ENCODE measurements at regions not wholly inside any gene's neighbourhood (a gene's known extent, or its start where the extent isn't known, plus 50 kb on each side); places are given as distances from the start of the nearest gene placed in this dataset.

GRCh38 chr1:69485616-69486015 is 82.1 kb upstream of the LRRC7 start:
- H3K36me3 ChIP-seq (ENCODE audit: insufficient read depth, low read length), result no peaks in the 10 kb centered on the region
- H2AFZ ChIP-seq (ENCODE audit: low read depth, low read length), result no peak overlapping the region
- H3K9me3 ChIP-seq (ENCODE audit: low read length), result no peaks in the 10 kb centered on the region
- H3K4me3 ChIP-seq (ENCODE audit: low read length), result no peak overlapping the region
- no peaks in the 10 kb centered on the region for H3K27me3 ChIP-seq (ENCODE audit: insufficient read depth, low read length)
- no peaks in the 10 kb centered on the region for H3K4me1 ChIP-seq (ENCODE audit: insufficient read depth, low read length)

- Histone ChIP-seq H2AFZ (ENCODE audit: low read depth, low read length) (no peak overlapping the region), H3K27me3 (ENCODE audit: insufficient read depth, low read length) (no peaks in the 10 kb centered on the region), H3K9me3 (ENCODE audit: low read length) (no peaks in the 10 kb centered on the region), H3K4me1 (ENCODE audit: insufficient read depth, low read length) (no peaks in the 10 kb centered on the region), H3K4me3 (ENCODE audit: low read length) (no peak overlapping the region), H3K36me3 (ENCODE audit: insufficient read depth, low read length) (no peaks in the 10 kb centered on the region)
Observed at GRCh38 chr1:69491416-69491815, 76.3 kb upstream of the LRRC7 start.

GRCh38 chr1:69492286-69492685 is 75.4 kb upstream of the LRRC7 start:
- no peak overlapping the region for H3K4me3 ChIP-seq (ENCODE audit: low read length)
- H2AFZ ChIP-seq (ENCODE audit: low read depth, low read length), result no peak overlapping the region
- no peaks in the 10 kb centered on the region for H3K27me3 ChIP-seq (ENCODE audit: insufficient read depth, low read length)
- no peaks in the 10 kb centered on the region for H3K4me1 ChIP-seq (ENCODE audit: insufficient read depth, low read length)
- no peaks in the 10 kb centered on the region for H3K9me3 ChIP-seq (ENCODE audit: low read length)
- no peaks in the 10 kb centered on the region for H3K36me3 ChIP-seq (ENCODE audit: insufficient read depth, low read length)

- no peaks in the 10 kb centered on the region for H3K36me3 ChIP-seq (ENCODE audit: insufficient read depth, low read length)
- no peak overlapping the region for H3K4me3 ChIP-seq (ENCODE audit: low read length)
- H3K9me3 ChIP-seq (ENCODE audit: low read length), result no peaks in the 10 kb centered on the region
- H3K27me3 ChIP-seq (ENCODE audit: insufficient read depth, low read length), result no peaks in the 10 kb centered on the region
- no peak overlapping the region for H2AFZ ChIP-seq (ENCODE audit: low read depth, low read length)
- H3K4me1 ChIP-seq (ENCODE audit: insufficient read depth, low read length), result no peaks in the 10 kb centered on the region
Observed at GRCh38 chr1:69494221-69494620, 73.5 kb upstream of the LRRC7 start.

- no peaks in the 10 kb centered on the region for H3K27me3 ChIP-seq (ENCODE audit: insufficient read depth, low read length)
- no peak overlapping the region for H2AFZ ChIP-seq (ENCODE audit: low read depth, low read length)
- no peaks in the 10 kb centered on the region for H3K9me3 ChIP-seq (ENCODE audit: low read length)
- H3K4me1 ChIP-seq (ENCODE audit: insufficient read depth, low read length), result no peaks in the 10 kb centered on the region
- no peak overlapping the region for H3K4me3 ChIP-seq (ENCODE audit: low read length)
- H3K36me3 ChIP-seq (ENCODE audit: insufficient read depth, low read length), result no peaks in the 10 kb centered on the region
Observed at GRCh38 chr1:69497441-69498221, 70.1 kb upstream of the LRRC7 start.

GRCh38 chr1:69498711-69499110 is 69.0 kb upstream of the LRRC7 start:
- Histone ChIP-seq H3K27me3 (ENCODE audit: insufficient read depth, low read length) (no peaks in the 10 kb centered on the region), H3K4me1 (ENCODE audit: insufficient read depth, low read length) (no peaks in the 10 kb centered on the region), H3K36me3 (ENCODE audit: insufficient read depth, low read length) (no peaks in the 10 kb centered on the region), H3K4me3 (ENCODE audit: low read length) (no peak overlapping the region), H3K9me3 (ENCODE audit: low read length) (no peaks in the 10 kb centered on the region), H2AFZ (ENCODE audit: low read depth, low read length) (no peak overlapping the region)

GRCh38 chr1:69499203-69499803 is 68.4 kb upstream of the LRRC7 start:
- Histone ChIP-seq H3K4me3 (ENCODE audit: low read length) (no peak overlapping the region), H3K9me3 (ENCODE audit: low read length) (no peaks in the 10 kb centered on the region), H2AFZ (ENCODE audit: low read depth, low read length) (no peak overlapping the region), H3K36me3 (ENCODE audit: insufficient read depth, low read length) (no peaks in the 10 kb centered on the region), H3K4me1 (ENCODE audit: insufficient read depth, low read length) (no peaks in the 10 kb centered on the region), H3K27me3 (ENCODE audit: insufficient read depth, low read length) (no peaks in the 10 kb centered on the region)

- no peaks in the 10 kb centered on the region for H3K9me3 ChIP-seq (ENCODE audit: low read length)
- H3K36me3 ChIP-seq (ENCODE audit: insufficient read depth, low read length), result no peaks in the 10 kb centered on the region
- H2AFZ ChIP-seq (ENCODE audit: low read depth, low read length), result no peak overlapping the region
- no peaks in the 10 kb centered on the region for H3K27me3 ChIP-seq (ENCODE audit: insufficient read depth, low read length)
- no peak overlapping the region for H3K4me3 ChIP-seq (ENCODE audit: low read length)
- H3K4me1 ChIP-seq (ENCODE audit: insufficient read depth, low read length), result no peaks in the 10 kb centered on the region
Observed at GRCh38 chr1:69502991-69503390, 64.7 kb upstream of the LRRC7 start.

GRCh38 chr1:69504730-69505252 is 62.9 kb upstream of the LRRC7 start:
- Histone ChIP-seq H3K27me3 (ENCODE audit: insufficient read depth, low read length) (no peaks in the 10 kb centered on the region), H3K36me3 (ENCODE audit: insufficient read depth, low read length) (no peaks in the 10 kb centered on the region), H2AFZ (ENCODE audit: low read depth, low read length) (no peak overlapping the region), H3K4me3 (ENCODE audit: low read length) (no peak overlapping the region), H3K4me1 (ENCODE audit: insufficient read depth, low read length) (no peaks in the 10 kb centered on the region), H3K9me3 (ENCODE audit: low read length) (no peaks in the 10 kb centered on the region)

GRCh38 chr1:69506311-69506710 is 61.4 kb upstream of the LRRC7 start:
- no peak overlapping the region for H3K4me3 ChIP-seq (ENCODE audit: low read length)
- no peaks in the 10 kb centered on the region for H3K4me1 ChIP-seq (ENCODE audit: insufficient read depth, low read length)
- no peak overlapping the region for H2AFZ ChIP-seq (ENCODE audit: low read depth, low read length)
- no peaks in the 10 kb centered on the region for H3K27me3 ChIP-seq (ENCODE audit: insufficient read depth, low read length)
- H3K9me3 ChIP-seq (ENCODE audit: low read length), result no peaks in the 10 kb centered on the region
- H3K36me3 ChIP-seq (ENCODE audit: insufficient read depth, low read length), result no peaks in the 10 kb centered on the region

GRCh38 chr1:69506721-69507120 is 61.0 kb upstream of the LRRC7 start:
- Histone ChIP-seq H3K36me3 (ENCODE audit: insufficient read depth, low read length) (no peaks in the 10 kb centered on the region), H3K4me3 (ENCODE audit: low read length) (no peak overlapping the region), H3K4me1 (ENCODE audit: insufficient read depth, low read length) (no peaks in the 10 kb centered on the region), H2AFZ (ENCODE audit: low read depth, low read length) (no peak overlapping the region), H3K27me3 (ENCODE audit: insufficient read depth, low read length) (no peaks in the 10 kb centered on the region), H3K9me3 (ENCODE audit: low read length) (no peaks in the 10 kb centered on the region)

- H3K9me3 ChIP-seq (ENCODE audit: low read length), result no peaks in the 10 kb centered on the region
- H2AFZ ChIP-seq (ENCODE audit: low read depth, low read length), result no peak overlapping the region
- no peaks in the 10 kb centered on the region for H3K27me3 ChIP-seq (ENCODE audit: insufficient read depth, low read length)
- H3K4me1 ChIP-seq (ENCODE audit: insufficient read depth, low read length), result no peaks in the 10 kb centered on the region
- no peak overlapping the region for H3K4me3 ChIP-seq (ENCODE audit: low read length)
- no peaks in the 10 kb centered on the region for H3K36me3 ChIP-seq (ENCODE audit: insufficient read depth, low read length)
Observed at GRCh38 chr1:69510026-69510425, 57.7 kb upstream of the LRRC7 start.

- Histone ChIP-seq H3K36me3 (ENCODE audit: insufficient read depth, low read length) (no peaks in the 10 kb centered on the region), H3K4me3 (ENCODE audit: low read length) (no peak overlapping the region), H2AFZ (ENCODE audit: low read depth, low read length) (no peak overlapping the region), H3K4me1 (ENCODE audit: insufficient read depth, low read length) (peaks cover 3% of the 10 kb centered on the region), H3K27me3 (ENCODE audit: insufficient read depth, low read length) (no peaks in the 10 kb centered on the region), H3K9me3 (ENCODE audit: low read length) (no peaks in the 10 kb centered on the region)
Observed at GRCh38 chr1:69511426-69512192, 56.1 kb upstream of the LRRC7 start.

Measured in neuron (in vitro differentiated cells).